HFFc6 (cell line): ENCODE measurements at regions not wholly inside any gene's neighbourhood (a gene's known extent, or its start where the extent isn't known, plus 50 kb on each side); places are given as distances from the start of the nearest gene placed in this dataset.

Experiments
- DNase-seq: peaks from one replicate; pipeline ENCODE4 v3.0.0-alpha.2; 2018
- H3K27ac Mint-ChIP-seq: 2 replicates; pipeline ENCODE4 v1.8.0; 2020; ENCODE audit warnings: mild to moderate bottlenecking, mixed read lengths
- H3K27me3 Mint-ChIP-seq: 2 replicates; pipeline ENCODE4 v1.8.0; 2021; ENCODE audit warnings: mild to moderate bottlenecking, moderate library complexity, mixed read lengths; ENCODE audit not compliant: insufficient read depth
- H3K36me3 Mint-ChIP-seq: 2 replicates; pipeline ENCODE4 v1.8.0; 2021; ENCODE audit warnings: low read depth, mixed read lengths
- H3K4me1 Mint-ChIP-seq: 2 replicates; pipeline ENCODE4 v1.8.0; 2020; ENCODE audit warnings: low read depth, mixed read lengths
- H3K4me3 Mint-ChIP-seq: 2 replicates; pipeline ENCODE4 v1.8.0; 2020; ENCODE audit warnings: mild to moderate bottlenecking, moderate library complexity, mixed read lengths
- H3K9me3 Mint-ChIP-seq: 2 replicates; pipeline ENCODE4 v1.8.0; 2020; ENCODE audit warnings: mild to moderate bottlenecking, mixed read lengths
- CTCF ChIP-seq: fragments of 200-600 bp; sonication (generic); IDR thresholded peaks from 2 replicates; pipeline ENCODE4 v1.5.0; 2021; ENCODE audit warnings: antibody characterized with exemption, mild to moderate bottlenecking

GRCh38 chr4:59240011-59240410 lies 1960.1 kb upstream of the ADGRL3 start:
- no peaks in the 10 kb centered on the region for H3K36me3 Mint-ChIP-seq
- no peaks in the 10 kb centered on the region for H3K4me1 Mint-ChIP-seq
- H3K27me3 Mint-ChIP-seq, result no peaks in the 10 kb centered on the region
- no peak for DNase-seq
- peaks cover 42% of the 10 kb centered on the region for H3K9me3 Mint-ChIP-seq
- H3K27ac Mint-ChIP-seq, result no peak overlapping the region
- no peak overlapping the region for H3K4me3 Mint-ChIP-seq
- no peak for TF ChIP-seq CTCF

- DNase-seq, result no peak
- no peaks in the 10 kb centered on the region for H3K36me3 Mint-ChIP-seq
- H3K27ac Mint-ChIP-seq, result no peak overlapping the region
- no peaks in the 10 kb centered on the region for H3K27me3 Mint-ChIP-seq
- H3K4me1 Mint-ChIP-seq, result no peaks in the 10 kb centered on the region
- peaks cover 26% of the 10 kb centered on the region for H3K9me3 Mint-ChIP-seq
- H3K4me3 Mint-ChIP-seq, result no peak overlapping the region
- no peak for TF ChIP-seq CTCF
Observed at GRCh38 chr4:59243038-59243437, 1957.1 kb upstream of the ADGRL3 start.

GRCh38 chr4:59247032-59247431 lies 1953.1 kb upstream of the ADGRL3 start:
- Mint-ChIP-seq H3K36me3 (no peaks in the 10 kb centered on the region), H3K9me3 (peaks cover 27% of the 10 kb centered on the region), H3K27ac (no peak overlapping the region), H3K4me1 (no peaks in the 10 kb centered on the region), H3K4me3 (no peak overlapping the region), H3K27me3 (no peaks in the 10 kb centered on the region)
- TF ChIP-seq CTCF, result peak; percentile 62
- DNase-seq, result no peak

- DNase-seq, result no peak
- no peak for TF ChIP-seq CTCF
- Mint-ChIP-seq H3K36me3 (no peaks in the 10 kb centered on the region), H3K4me1 (no peaks in the 10 kb centered on the region), H3K27ac (no peak overlapping the region), H3K4me3 (no peak overlapping the region), H3K27me3 (no peaks in the 10 kb centered on the region), H3K9me3 (peaks cover 18% of the 10 kb centered on the region)
Observed at GRCh38 chr4:59248313-59248712, 1951.8 kb upstream of the ADGRL3 start.

GRCh38 chr4:59249110-59249509 lies 1951.0 kb upstream of the ADGRL3 start:
- Mint-ChIP-seq H3K4me1 (no peaks in the 10 kb centered on the region), H3K27me3 (no peaks in the 10 kb centered on the region), H3K36me3 (no peaks in the 10 kb centered on the region)

More at GRCh38 chr4:59249110-59249509, 1951.0 kb upstream of the ADGRL3 start:
- no peak overlapping the region for H3K4me3 Mint-ChIP-seq
- no peak for TF ChIP-seq CTCF
- DNase-seq, result no peak
- H3K27ac Mint-ChIP-seq, result no peak overlapping the region
- H3K9me3 Mint-ChIP-seq, result peaks cover 13% of the 10 kb centered on the region
